Esophagus muscularis mucosa (tissue), 4 donors: ENCODE measurements at regions not wholly inside any gene's neighbourhood (a gene's known extent, or its start where the extent isn't known, plus 50 kb on each side); places are given as distances from the start of the nearest gene placed in this dataset.

Source experiments
- DNase-seq: peaks from one replicate; pipeline ENCODE4 v3.0.0-alpha.2; 2017; ENCODE audit errors: extremely low spot score
- H3K27ac ChIP-seq, 4 donors: fragments of 200-600 bp; sonication (generic); replicated peaks in 1 of 4; 1 replicate in 3 of 4; 2 replicates in 1 of 4; pipeline ENCODE4 v1.5.1; 2016 to 2019; ENCODE audit warnings: mild to moderate bottlenecking in 1 of 4
- H3K27me3 ChIP-seq, 4 donors: fragments of 200-600 bp; sonication (generic); one replicate each; pipeline versions ENCODE4 v1.5.1 to v1.6.0; 2016 to 2019
- H3K36me3 ChIP-seq, 4 donors: fragments of 200-600 bp; sonication (generic); one replicate each; pipeline ENCODE4 v1.5.1; 2016 to 2019
- H3K4me1 ChIP-seq, 4 donors: fragments of 200-600 bp; sonication (generic); one replicate each; pipeline ENCODE4 v1.5.1; 2016 to 2019
- H3K4me3 ChIP-seq, 4 donors: fragments of 200-600 bp; sonication (generic); 1 replicate in 2 of 4; 2 replicates in 2 of 4; pipeline ENCODE4 v1.5.1; 2016 to 2019; ENCODE audit warnings: mild to moderate bottlenecking in 4 of 4, moderate library complexity in 1 of 4
- H3K9me3 ChIP-seq, 4 donors: fragments of 200-600 bp; sonication (generic); 1 replicate in 3 of 4; 2 replicates in 1 of 4; pipeline ENCODE4 v1.5.1; 2016 to 2019
- CTCF ChIP-seq, 3 experiments: fragments of 200-600 bp in 2 of 3; fragments of 450-650 bp in 1 of 3; sonication (generic) in 2 of 3; IDR thresholded peaks; one replicate each; pipeline ENCODE4 v1.5.1; 2017 to 2019; ENCODE audit warnings: antibody characterized with exemption in 3 of 3, mild to moderate bottlenecking in 2 of 3, moderate library complexity in 1 of 3
- EP300 ChIP-seq: sonication (generic); formaldehyde crosslinking; IDR thresholded peaks from one replicate; pipeline ENCODE4 v1.6.1; 2017; ENCODE audit warnings: antibody characterized with exemption
- POLR2A ChIP-seq: fragments of 450-650 bp; IDR thresholded peaks from one replicate; pipeline ENCODE4 v1.6.1; 2017; ENCODE audit warnings: antibody characterized with exemption, moderate library complexity, mild to moderate bottlenecking, low read depth
- POLR2AphosphoS5 ChIP-seq, 2 donors: sonication (generic); formaldehyde crosslinking; IDR thresholded peaks; one replicate each; pipeline ENCODE4 v1.6.1; 2017; ENCODE audit warnings: antibody characterized with exemption in 2 of 2
- WGBS: methylation state at CpG from one replicate; pipeline ENCODE4 v1.1.5; 2018; 5-methylcytosine and 5-hydroxymethylcytosine counted together
- intact Hi-C: fragments of 100-400 bp; cut with DNase I; formaldehyde crosslinking; loops from one replicate; pipeline ENCODE4 v1.15.1; 2023

DNA sequence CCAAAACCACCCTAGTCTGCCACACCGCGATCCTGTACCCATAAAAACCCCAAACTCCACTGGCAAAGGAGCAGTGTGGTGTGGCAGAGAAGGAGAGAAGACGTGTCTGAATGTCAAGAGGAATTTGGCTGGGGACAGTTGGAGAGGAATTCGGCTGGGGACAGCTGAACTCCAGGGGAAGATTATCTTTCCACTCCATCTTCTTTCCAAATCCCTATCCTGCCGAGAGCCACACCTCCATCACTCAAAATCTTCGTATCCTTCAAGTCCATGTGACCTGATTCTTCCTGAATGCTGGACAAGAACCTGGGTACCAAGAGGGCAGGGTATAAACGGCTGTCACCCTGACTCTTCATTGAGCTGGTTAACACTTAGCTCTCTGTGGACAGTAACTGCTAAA lies 448.1 kb downstream of the ARHGEF28 start:
- Histone ChIP-seq H3K36me3 (no peaks in the 10 kb centered on the region), H3K9me3 (no peaks in the 10 kb centered on the region), H3K4me3 (no peak overlapping the region), H3K4me1 (no peaks in the 10 kb centered on the region), H3K27me3 (no peaks in the 10 kb centered on the region), H3K27ac (no peak overlapping the region)
- intact Hi-C loops = no loop called here
- DNase-seq = no peak
- 86% methylated on average over 7 of the region's 7 CpGs for WGBS
- no peak for TF ChIP-seq POLR2AphosphoS5 (IDR thresholded peaks at IDR 0.05)
- TF ChIP-seq CTCF (IDR thresholded peaks at IDR 0.05) = no peak
- TF ChIP-seq EP300 = no peak
- TF ChIP-seq POLR2A = no peak

DNA sequence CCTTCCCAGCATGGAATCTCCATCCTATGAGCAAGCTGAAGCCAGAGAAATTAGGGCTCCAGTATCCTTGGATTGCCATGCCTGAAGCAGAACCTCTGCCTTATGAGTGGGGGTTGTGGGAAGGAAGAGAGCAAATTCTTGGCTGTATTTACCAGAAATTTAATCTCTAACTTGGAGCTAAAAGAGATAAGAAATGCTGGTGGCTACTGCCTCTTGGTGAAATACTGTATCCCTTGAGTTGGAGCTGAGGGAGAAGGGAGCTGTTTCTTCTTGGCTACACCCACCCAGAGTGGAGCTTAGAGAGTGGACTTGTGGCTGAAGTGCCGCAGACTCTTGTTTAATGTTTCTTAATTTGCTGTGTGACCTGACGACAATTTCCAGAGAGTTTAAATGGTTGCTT lies 447.3 kb downstream of the ARHGEF28 start:
- Histone ChIP-seq H3K36me3 (no peaks in the 10 kb centered on the region), H3K27me3 (no peaks in the 10 kb centered on the region), H3K9me3 (no peaks in the 10 kb centered on the region), H3K27ac (no peak overlapping the region), H3K4me3 (no peak overlapping the region), H3K4me1 (no peaks in the 10 kb centered on the region)
- no peak for DNase-seq
- 88% methylated on average over 2 of the region's 2 CpGs for WGBS
- intact Hi-C loops = no loop called here
- TF ChIP-seq POLR2A (no peak), CTCF (IDR thresholded peaks at IDR 0.05) (no peak), POLR2AphosphoS5 (IDR thresholded peaks at IDR 0.05) (no peak), EP300 (no peak)

DNA sequence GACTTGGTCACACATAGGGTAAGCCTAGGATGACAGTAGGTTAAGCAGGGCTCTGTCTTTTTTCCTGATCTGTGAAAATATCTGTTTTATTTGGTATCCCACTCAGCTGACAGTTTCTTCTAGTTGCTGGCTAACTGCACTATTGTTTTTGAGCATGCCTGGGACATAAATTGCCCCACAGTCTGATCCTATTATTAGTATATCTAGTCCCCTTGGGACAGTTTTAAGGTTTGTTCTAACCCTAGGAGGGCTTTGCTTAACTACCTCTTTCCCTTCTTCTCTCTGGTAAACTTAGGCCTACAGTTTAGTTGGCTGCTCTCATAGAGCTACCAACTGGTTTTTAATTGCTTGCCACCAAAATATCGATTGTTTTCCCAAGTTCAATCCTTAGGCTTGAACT lies 446.6 kb downstream of the ARHGEF28 start:
- intact Hi-C loops = no loop called here
- WGBS = 100% methylated on average over 1 of the region's 1 CpG
- TF ChIP-seq EP300 = no peak
- TF ChIP-seq POLR2AphosphoS5 (IDR thresholded peaks at IDR 0.05) = no peak
- no peak for TF ChIP-seq POLR2A
- no peak for TF ChIP-seq CTCF (IDR thresholded peaks at IDR 0.05)
- Histone ChIP-seq H3K9me3 (no peaks in the 10 kb centered on the region), H3K4me3 (no peak overlapping the region), H3K36me3 (no peaks in the 10 kb centered on the region), H3K27me3 (no peaks in the 10 kb centered on the region), H3K27ac (no peak overlapping the region), H3K4me1 (no peaks in the 10 kb centered on the region)
- DNase-seq = no peak

GRCh38 chr5:74070766-74071165 lies 444.8 kb downstream of the ARHGEF28 start:
- 97% methylated on average over 3 of the region's 3 CpGs for WGBS
- no peak overlapping the region for H3K27ac ChIP-seq
- TF ChIP-seq CTCF (IDR thresholded peaks at IDR 0.05) = no peak
- TF ChIP-seq EP300 = no peak
- no peak for TF ChIP-seq POLR2AphosphoS5 (IDR thresholded peaks at IDR 0.05)
- no peak for TF ChIP-seq POLR2A
- intact Hi-C loops = no loop called here
- no peak overlapping the region for H3K4me3 ChIP-seq
- no peak for DNase-seq
- H3K9me3 ChIP-seq = no peaks in the 10 kb centered on the region
- no peaks in the 10 kb centered on the region for H3K36me3 ChIP-seq
- H3K27me3 ChIP-seq = no peaks in the 10 kb centered on the region
- H3K4me1 ChIP-seq = no peaks in the 10 kb centered on the region

- no peaks in the 10 kb centered on the region for H3K27me3 ChIP-seq
- H3K4me1 ChIP-seq = no peaks in the 10 kb centered on the region
- no peak for DNase-seq
- H3K9me3 ChIP-seq = no peaks in the 10 kb centered on the region
- 82% methylated on average over 4 of the region's 4 CpGs for WGBS
- H3K36me3 ChIP-seq = no peaks in the 10 kb centered on the region
- intact Hi-C loops = no loop called here
- H3K27ac ChIP-seq = no peak overlapping the region
- TF ChIP-seq CTCF (IDR thresholded peaks at IDR 0.05) = no peak
- no peak for TF ChIP-seq EP300
- TF ChIP-seq POLR2AphosphoS5 (IDR thresholded peaks at IDR 0.05) = no peak
- no peak for TF ChIP-seq POLR2A
- H3K4me3 ChIP-seq = no peak overlapping the region
These were observed 443.7 kb downstream of the ARHGEF28 start for GRCh38 chr5:74069741-74070140.
